ENCODE measurements at regions not wholly inside any gene's neighbourhood (a gene's known extent, or its start where the extent isn't known, plus 50 kb on each side); places are given as distances from the start of the nearest gene placed in this dataset.

GRCh38 chr14:98638366-98638765 is 633.6 kb downstream of the BCL11B start:
- Histone ChIP-seq H3K4me2 (ENCODE audit: insufficient read depth, low read length) (no peak overlapping the region), H3K36me3 (ENCODE audit: control insufficient read depth in 2 of 2, extremely low read depth in 1 of 2, insufficient read depth in 2 of 2, low read length in 2 of 2) (no peaks in the 10 kb centered on the region), H3K27ac (ENCODE audit: insufficient read depth, low read depth, low read length) (no peak overlapping the region), H3K9ac (replicated peaks; ENCODE audit: extremely low read depth, insufficient read depth, low read length) (no peak overlapping the region), H3K9me3 (replicated peaks; ENCODE audit: control insufficient read depth, insufficient read depth, low read length) (peaks cover 6% of the 10 kb centered on the region), H2AFZ (ENCODE audit: low read depth, low read length) (no peak overlapping the region), H3K4me1 (ENCODE audit: control insufficient read depth, extremely low read depth, insufficient read depth, low read length) (no peaks in the 10 kb centered on the region), H4K20me1 (replicated peaks; ENCODE audit: control insufficient read depth, extremely low read depth, insufficient read depth, low read length) (no peaks in the 10 kb centered on the region), H3K9me1 (replicated peaks; ENCODE audit: control insufficient read depth, extremely low read depth, insufficient read depth, low read length) (no peaks in the 10 kb centered on the region), H3K79me2 (ENCODE audit: control insufficient read depth, insufficient read depth, low read length) (no peaks in the 10 kb centered on the region), H3K27me3 (ENCODE audit: control insufficient read depth in 2 of 2, insufficient read depth in 2 of 2, low read length in 2 of 2) (no peaks in the 10 kb centered on the region), H3K4me3 (replicated peaks in 1 of 3; ENCODE audit: insufficient read depth in 1 of 3, low read depth in 1 of 3, low read length in 3 of 3) (no peak overlapping the region)
- POLR2A ChIA-PET = no interaction called here
- FAIRE-seq (no peak), DNase-seq (ENCODE audit: low read depth, low spot score) (no peak)
- BruUV-seq (replicated peaks) = no TSS peak
- intact Hi-C loops (cut with micrococcal nuclease) = no loop called here
- CTCF ChIA-PET = no interaction called here
- dilution Hi-C loops (cut with MboI; ENCODE audit: extremely low pct_ligation_motif_present, low sequenced_read_pairs) = no loop called here
- TF ChIP-seq JUN (IDR thresholded peaks at IDR 0.05; ENCODE audit: borderline replicate concordance, insufficient read depth, insufficient read length, low read depth) (no peak), POLR2AphosphoS5 (IDR thresholded peaks at IDR 0.05; ENCODE audit: insufficient read depth, low read depth, low read length) (no peak), FOS (IDR thresholded peaks at IDR 0.05; ENCODE audit: borderline replicate concordance, insufficient read depth, low read length) (no peak), EZH2 (IDR thresholded peaks at IDR 0.05; ENCODE audit: borderline replicate concordance, low read depth, low read length, severe bottlenecking) (no peak), MAX (IDR thresholded peaks at IDR 0.05; ENCODE audit: insufficient read depth, insufficient read length) (no peak), POLR2A (IDR thresholded peaks at IDR 0.05; ENCODE audit: low read depth, low read length) (no peak)

- Histone ChIP-seq H3K79me2 (ENCODE audit: control insufficient read depth, insufficient read depth, low read length) (no peaks in the 10 kb centered on the region), H3K27me3 (ENCODE audit: control insufficient read depth in 2 of 2, insufficient read depth in 2 of 2, low read length in 2 of 2) (no peaks in the 10 kb centered on the region), H3K4me3 (replicated peaks in 1 of 3; ENCODE audit: insufficient read depth in 1 of 3, low read depth in 1 of 3, low read length in 3 of 3) (no peak overlapping the region), H4K20me1 (replicated peaks; ENCODE audit: control insufficient read depth, extremely low read depth, insufficient read depth, low read length) (no peaks in the 10 kb centered on the region), H3K4me1 (ENCODE audit: control insufficient read depth, extremely low read depth, insufficient read depth, low read length) (no peaks in the 10 kb centered on the region), H3K9me3 (replicated peaks; ENCODE audit: control insufficient read depth, insufficient read depth, low read length) (peaks cover 2% of the 10 kb centered on the region), H3K4me2 (ENCODE audit: insufficient read depth, low read length) (no peak overlapping the region), H3K27ac (ENCODE audit: insufficient read depth, low read depth, low read length) (no peak overlapping the region), H3K9ac (replicated peaks; ENCODE audit: extremely low read depth, insufficient read depth, low read length) (no peak overlapping the region), H3K9me1 (replicated peaks; ENCODE audit: control insufficient read depth, extremely low read depth, insufficient read depth, low read length) (no peaks in the 10 kb centered on the region), H3K36me3 (ENCODE audit: control insufficient read depth in 2 of 2, extremely low read depth in 1 of 2, insufficient read depth in 2 of 2, low read length in 2 of 2) (no peaks in the 10 kb centered on the region), H2AFZ (ENCODE audit: low read depth, low read length) (no peak overlapping the region)
- intact Hi-C loops (cut with micrococcal nuclease) (no loop called here), dilution Hi-C loops (cut with MboI; ENCODE audit: extremely low pct_ligation_motif_present, low sequenced_read_pairs) (no loop called here)
- CTCF ChIA-PET = no interaction called here
- FAIRE-seq = no peak
- BruUV-seq (replicated peaks) = no TSS peak
- no peak for DNase-seq (ENCODE audit: low read depth, low spot score)
- TF ChIP-seq JUN (IDR thresholded peaks at IDR 0.05; ENCODE audit: borderline replicate concordance, insufficient read depth, insufficient read length, low read depth) = no peak
- no peak for TF ChIP-seq EZH2 (IDR thresholded peaks at IDR 0.05; ENCODE audit: borderline replicate concordance, low read depth, low read length, severe bottlenecking)
- POLR2A ChIA-PET = no interaction called here
Observed at GRCh38 chr14:98647754-98648153, 624.2 kb downstream of the BCL11B start.
